IMR-90 (cell line): ENCODE measurements at regions not wholly inside any gene's neighbourhood (a gene's known extent, or its start where the extent isn't known, plus 50 kb on each side); places are given as distances from the start of the nearest gene placed in this dataset.

Source experiments
- ATAC-seq: fragments of 200-7000 bp; cut with Tn5 transposase; 2 replicates; pipeline ENCODE4 v1.9.1; 2020; ENCODE audit warnings: low read depth, mild to moderate bottlenecking, moderate library complexity
- BruUV-seq: library from RNA; stranded (reverse); fragments of 400-500 nt; replicated peaks from 2 replicates; lab custom pipeline; 2021; lab: Mats Ljungman, UMichigan
- CTCF ChIA-PET: fragments of 300-600 bp; formaldehyde crosslinking; extraction: SDS; loops from one replicate; lab custom pipeline; 2021; ENCODE audit warnings: antibody characterized with exemption; lab: Yijun Ruan, JAX
- POLR2A ChIA-PET: fragments of 300-600 bp; sonication (Branson Sonifier 250); formaldehyde crosslinking; loops from one replicate; lab custom pipeline; 2022; ENCODE audit warnings: antibody characterized with exemption; ENCODE audit not compliant: unreplicated experiment; lab: Charles Lee
- DNase-seq: peaks from one replicate; pipeline ENCODE4 v3.0.0; 2013
- H2AFZ ChIP-seq: replicated peaks from 2 replicates; pipeline ENCODE3; 2013; ENCODE audit warnings: low read length, mild to moderate bottlenecking; ENCODE audit not compliant: poor library complexity
- H2AK5ac ChIP-seq: 2 replicates; pipeline ENCODE4 v1.6.1; 2013; ENCODE audit warnings: low read depth, low read length, inconsistent platforms
- H2AK9ac ChIP-seq: replicated peaks from 2 replicates; pipeline ENCODE3; 2013; ENCODE audit warnings: mild to moderate bottlenecking, low read depth, low read length, moderate library complexity; ENCODE audit not compliant: poor library complexity
- H2BK120ac ChIP-seq: 2 replicates; pipeline ENCODE4 v1.6.1; 2013; ENCODE audit warnings: low read depth, low read length, inconsistent platforms
- H2BK15ac ChIP-seq: 3 replicates; pipeline ENCODE4 v1.6.1; 2013; ENCODE audit warnings: low read depth, low read length, inconsistent platforms
- H2BK20ac ChIP-seq: 2 replicates; pipeline ENCODE4 v1.6.1; 2013; ENCODE audit warnings: low read depth, mild to moderate bottlenecking, inconsistent platforms, low read length, moderate library complexity
- H2BK5ac ChIP-seq: 2 replicates; pipeline ENCODE4 v1.6.1; 2013; ENCODE audit warnings: mild to moderate bottlenecking, low read depth, low read length, inconsistent platforms; ENCODE audit not compliant: poor library complexity, severe bottlenecking
- H3K14ac ChIP-seq: replicated peaks from 2 replicates; pipeline ENCODE4 v1.6.1; 2013; ENCODE audit warnings: low read depth, low read length, inconsistent platforms
- H3K18ac ChIP-seq: 2 replicates; pipeline ENCODE4 v1.6.1; 2013; ENCODE audit warnings: low read depth, low read length, control low read depth
- H3K23ac ChIP-seq: 2 replicates; pipeline ENCODE4 v1.6.1; 2013; ENCODE audit warnings: low read depth, low read length, inconsistent platforms
- H3K27ac ChIP-seq: 2 replicates; pipeline ENCODE4 v1.5.1; 2013; ENCODE audit warnings: mild to moderate bottlenecking, control low read depth, low read length; ENCODE audit not compliant: insufficient read depth
- H3K27me3 ChIP-seq: 2 replicates; pipeline ENCODE4 v1.6.1; 2013; ENCODE audit warnings: low read length; ENCODE audit not compliant: control insufficient read depth, insufficient read depth
- H3K36me3 ChIP-seq: 2 replicates; pipeline ENCODE4 v1.6.1; 2013; ENCODE audit warnings: low read length, mixed read lengths; ENCODE audit not compliant: control insufficient read depth, insufficient read depth
- H3K4ac ChIP-seq: 2 replicates; pipeline ENCODE4 v1.6.1; 2013; ENCODE audit warnings: low read depth, low read length, inconsistent platforms
- H3K4me1 ChIP-seq: 2 replicates; pipeline ENCODE4 v1.6.1; 2013; ENCODE audit warnings: low read length, mixed read lengths; ENCODE audit not compliant: control insufficient read depth, insufficient read depth
- H3K4me2 ChIP-seq: 2 replicates; pipeline ENCODE4 v1.6.1; 2013; ENCODE audit warnings: low read depth, mild to moderate bottlenecking, control low read depth, low read length, moderate library complexity
- H3K4me3 ChIP-seq: 2 replicates; pipeline ENCODE4 v1.5.1; 2013; ENCODE audit warnings: low read depth, mild to moderate bottlenecking, control low read depth, low read length, moderate library complexity; ENCODE audit not compliant: insufficient read depth
- H3K56ac ChIP-seq: 2 replicates; pipeline ENCODE4 v1.6.1; 2013; ENCODE audit warnings: low read length, inconsistent platforms; ENCODE audit not compliant: insufficient read depth; ENCODE audit errors: extremely low read depth
- H3K79me1 ChIP-seq, 2 experiments: 2 replicates each; pipeline ENCODE4 v1.6.1; 2013; ENCODE audit warnings: low read length in 2 of 2, inconsistent platforms in 1 of 2, low read depth in 1 of 2
- H3K9ac ChIP-seq: 2 replicates; pipeline ENCODE4 v1.6.1; 2013; ENCODE audit warnings: low read depth, low read length, control low read depth
- H3K9me1 ChIP-seq: 2 replicates; pipeline ENCODE4 v1.6.1; 2013; ENCODE audit warnings: low read length, inconsistent platforms; ENCODE audit not compliant: insufficient read depth
- H3K9me3 ChIP-seq: 2 replicates; pipeline ENCODE4 v1.6.1; 2013; ENCODE audit warnings: low read length; ENCODE audit not compliant: control insufficient read depth, insufficient read depth
- H4K20me1 ChIP-seq: 2 replicates; pipeline ENCODE4 v1.6.1; 2013; ENCODE audit warnings: low read length, inconsistent platforms; ENCODE audit not compliant: insufficient read depth
- H4K5ac ChIP-seq: 2 replicates; pipeline ENCODE4 v1.6.1; 2013; ENCODE audit warnings: mild to moderate bottlenecking, low read depth, low read length, control low read depth
- H4K8ac ChIP-seq, 2 experiments: 2 replicates each; pipeline ENCODE4 v1.6.1; 2013; ENCODE audit warnings: low read depth in 2 of 2, low read length in 2 of 2, control low read depth in 1 of 2, inconsistent platforms in 1 of 2
- H4K91ac ChIP-seq: 2 replicates; pipeline ENCODE4 v1.6.1; 2013; ENCODE audit warnings: low read depth, low read length, inconsistent platforms; ENCODE audit not compliant: insufficient read depth
- BHLHE40 ChIP-seq: fragments of 150-350 bp; IDR thresholded peaks from 2 replicates; pipeline ENCODE4 v1.6.1; 2016; ENCODE audit warnings: mild to moderate bottlenecking, low read depth, low read length
- CEBPB ChIP-seq: IDR thresholded peaks from 2 replicates; pipeline ENCODE4 v1.6.1; 2012; ENCODE audit warnings: low read depth, low read length, improper control_type of control experiment
- CHD1 ChIP-seq: IDR thresholded peaks from 2 replicates; pipeline ENCODE4 v1.6.1; 2012; ENCODE audit warnings: low read depth, low read length, improper control_type of control experiment
- CTCF ChIP-seq: conservative IDR thresholded peaks from 2 replicates; pipeline ENCODE4 v1.5.1; 2012; ENCODE audit warnings: mild to moderate bottlenecking, low read depth, low read length, improper control_type of control experiment
- ELK1 ChIP-seq: fragments of 150-350 bp; IDR thresholded peaks from 2 replicates; pipeline ENCODE4 v1.6.1; 2016; ENCODE audit warnings: low read depth, mild to moderate bottlenecking, low read length, moderate library complexity, borderline replicate concordance
- FOS ChIP-seq: fragments of 150-350 bp; IDR thresholded peaks from 2 replicates; pipeline ENCODE4 v1.6.1; 2016; ENCODE audit warnings: low read depth, low read length
- MAFK ChIP-seq: IDR thresholded peaks from 2 replicates; pipeline ENCODE4 v1.6.1; 2012; ENCODE audit warnings: low read depth, low read length, improper control_type of control experiment
- MAZ ChIP-seq: IDR thresholded peaks from 2 replicates; pipeline ENCODE4 v1.6.1; 2012; ENCODE audit warnings: low read depth, mild to moderate bottlenecking, low read length, improper control_type of control experiment, moderate library complexity, borderline replicate concordance
- MXI1 ChIP-seq: IDR thresholded peaks from 2 replicates; pipeline ENCODE4 v1.6.1; 2012; ENCODE audit warnings: low read depth, mild to moderate bottlenecking, low read length, moderate library complexity, borderline replicate concordance
- NFE2L2 ChIP-seq: fragments of 150-350 bp; IDR thresholded peaks from 2 replicates; pipeline ENCODE4 v1.6.1; 2016; ENCODE audit warnings: low read depth, mild to moderate bottlenecking, low read length
- POLR2A ChIP-seq: IDR thresholded peaks from 2 replicates; pipeline ENCODE4 v1.6.1; 2012; ENCODE audit warnings: mild to moderate bottlenecking, low read depth, low read length
- RAD21 ChIP-seq: IDR thresholded peaks from 2 replicates; pipeline ENCODE4 v1.6.1; 2012; ENCODE audit warnings: low read length, improper control_type of control experiment
- RCOR1 ChIP-seq: IDR thresholded peaks from 2 replicates; pipeline ENCODE4 v1.6.1; 2012; ENCODE audit warnings: mild to moderate bottlenecking, low read length, improper control_type of control experiment; ENCODE audit not compliant: insufficient replicate concordance
- RFX5 ChIP-seq: IDR thresholded peaks from 2 replicates; pipeline ENCODE4 v1.8.0; 2012; ENCODE audit warnings: low read depth, mild to moderate bottlenecking, low read length, moderate library complexity
- SMC3 ChIP-seq: fragments of 150-350 bp; IDR thresholded peaks from 2 replicates; pipeline ENCODE4 v1.6.1; 2016; ENCODE audit warnings: low read depth, mild to moderate bottlenecking, antibody characterized with exemption, low read length, moderate library complexity
- USF2 ChIP-seq: fragments of 150-350 bp; IDR thresholded peaks from 2 replicates; pipeline ENCODE4 v1.6.1; 2017; ENCODE audit warnings: mild to moderate bottlenecking, antibody characterized with exemption, low read length, low read depth
- WGBS, 2 experiments: methylation state at CpG; one replicate each; pipeline versions ENCODE4 v1.1.5 to v1.1.7; 2013; ENCODE audit warnings: missing lambda C conversion rate in 2 of 2; ENCODE audit not compliant: insufficient read length in 1 of 2; ENCODE audit errors: extremely low coverage in 2 of 2; 5-methylcytosine and 5-hydroxymethylcytosine counted together
- dilution Hi-C: fragments of 300-500 bp; cut with HindIII; formaldehyde crosslinking; loops from one replicate; pipeline ENCODE4 v1.14.3; 2018; ENCODE audit warnings: low sequenced_read_pairs; ENCODE audit not compliant: unreplicated experiment
- in situ Hi-C: fragments of 300-500 bp; cut with MboI; formaldehyde crosslinking; loops from 3 replicates; pipeline ENCODE4 v1.14.3; 2019; ENCODE audit warnings: low sequenced_read_pairs, inconsistent platforms, mixed read lengths
- intact Hi-C: fragments of 100-400 bp; cut with micrococcal nuclease; formaldehyde crosslinking; loops from 2 replicates; pipeline ENCODE4 v1.10.0; 2022

GRCh38 chr6:102885165-102885564 is 1491.7 kb downstream of the GRIK2 start:
- dilution Hi-C loops: no loop called here
- H3K23ac ChIP-seq: no peak overlapping the region
- ChIA-PET POLR2A (no interaction called here), CTCF (no interaction called here)
- H3K9ac ChIP-seq: no peak overlapping the region
- TF ChIP-seq NFE2L2 (no peak), FOS (no peak), ELK1 (no peak), USF2 (no peak), CTCF (no peak), RFX5 (no peak), SMC3 (no peak), POLR2A (no peak), CEBPB (no peak), RCOR1 (no peak), BHLHE40 (no peak), MXI1 (no peak), MAZ (no peak), CHD1 (no peak), RAD21 (no peak), MAFK (no peak)
- H4K5ac ChIP-seq: no peak overlapping the region
- no peaks in the 10 kb centered on the region for H3K9me1 ChIP-seq
- ATAC-seq (no peak), DNase-seq (no peak)
- no peaks in the 10 kb centered on the region for H3K27me3 ChIP-seq
- H2AFZ ChIP-seq: no peak overlapping the region
- BruUV-seq: no TSS peak
- H3K27ac ChIP-seq: no peak overlapping the region
- H3K56ac ChIP-seq: no peak overlapping the region
- intact Hi-C loops: no loop called here
- H3K4me3 ChIP-seq: no peak overlapping the region
- H3K14ac ChIP-seq: no peak overlapping the region
- H2AK9ac ChIP-seq: no peak overlapping the region
- in situ Hi-C loops: no loop called here
- no peak overlapping the region for H2AK5ac ChIP-seq
- H2BK15ac ChIP-seq: no peak overlapping the region
- no peaks in the 10 kb centered on the region for H4K20me1 ChIP-seq
- no peaks in the 10 kb centered on the region for H3K36me3 ChIP-seq
- no peak overlapping the region for H3K18ac ChIP-seq
- no peaks in the 10 kb centered on the region for H3K79me1 ChIP-seq
- no peak overlapping the region for H4K91ac ChIP-seq
- no peak overlapping the region for H2BK5ac ChIP-seq
- peaks cover 4% of the 10 kb centered on the region; the same call in 1 of the 2 replicates for H3K9me3 ChIP-seq
- no peak overlapping the region for H4K8ac ChIP-seq
- H2BK20ac ChIP-seq: no peak overlapping the region
- H3K4me2 ChIP-seq: no peak overlapping the region
- H2BK120ac ChIP-seq: no peak overlapping the region
- WGBS, 2 experiments: no CpG with 5 or more reads among the region's 2 CpGs
- H3K4me1 ChIP-seq: no peaks in the 10 kb centered on the region
- no peak overlapping the region for H3K4ac ChIP-seq
